ENCODE measurements at regions not wholly inside any gene's neighbourhood (a gene's known extent, or its start where the extent isn't known, plus 50 kb on each side); places are given as distances from the start of the nearest gene placed in this dataset.

DNA sequence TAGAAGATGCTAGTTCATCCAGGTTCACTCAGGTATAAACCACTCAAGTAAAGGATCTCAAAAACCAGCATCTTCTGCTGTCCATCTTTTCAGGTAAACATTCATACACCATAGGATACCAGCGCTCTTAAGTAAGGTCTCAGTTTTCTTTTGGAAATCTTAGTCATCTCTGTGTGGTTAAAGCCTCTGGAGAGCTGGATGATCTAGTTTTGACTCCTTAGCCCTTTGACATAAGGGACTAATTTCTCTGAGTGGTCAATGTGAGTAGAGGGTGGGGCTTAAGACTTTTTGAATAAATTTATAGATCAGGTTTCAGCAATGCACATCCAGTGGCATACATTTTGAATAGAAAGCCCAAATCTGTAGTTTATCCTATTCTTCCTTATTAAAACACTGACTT lies 92.3 kb downstream of the CTH start:
- TF ChIP-seq, protein P1, sequence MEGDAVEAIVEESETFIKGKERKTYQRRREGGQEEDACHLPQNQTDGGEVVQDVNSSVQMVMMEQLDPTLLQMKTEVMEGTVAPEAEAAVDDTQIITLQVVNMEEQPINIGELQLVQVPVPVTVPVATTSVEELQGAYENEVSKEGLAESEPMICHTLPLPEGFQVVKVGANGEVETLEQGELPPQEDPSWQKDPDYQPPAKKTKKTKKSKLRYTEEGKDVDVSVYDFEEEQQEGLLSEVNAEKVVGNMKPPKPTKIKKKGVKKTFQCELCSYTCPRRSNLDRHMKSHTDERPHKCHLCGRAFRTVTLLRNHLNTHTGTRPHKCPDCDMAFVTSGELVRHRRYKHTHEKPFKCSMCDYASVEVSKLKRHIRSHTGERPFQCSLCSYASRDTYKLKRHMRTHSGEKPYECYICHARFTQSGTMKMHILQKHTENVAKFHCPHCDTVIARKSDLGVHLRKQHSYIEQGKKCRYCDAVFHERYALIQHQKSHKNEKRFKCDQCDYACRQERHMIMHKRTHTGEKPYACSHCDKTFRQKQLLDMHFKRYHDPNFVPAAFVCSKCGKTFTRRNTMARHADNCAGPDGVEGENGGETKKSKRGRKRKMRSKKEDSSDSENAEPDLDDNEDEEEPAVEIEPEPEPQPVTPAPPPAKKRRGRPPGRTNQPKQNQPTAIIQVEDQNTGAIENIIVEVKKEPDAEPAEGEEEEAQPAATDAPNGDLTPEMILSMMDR (optimal IDR thresholded peaks at IDR 0.05 in 1 of 3, IDR thresholded peaks at IDR 0.05 in 1 of 3, conservative IDR thresholded peaks at IDR 0.05 in 1 of 3; ENCODE audit: extremely low read depth in 1 of 3, insufficient read depth in 2 of 3, low read length in 3 of 3): no peak
- no peak for TF ChIP-seq EZH2 (IDR thresholded peaks at IDR 0.05; ENCODE audit: low read length)
